ENCODE measurements at regions not wholly inside any gene's neighbourhood (a gene's known extent, or its start where the extent isn't known, plus 50 kb on each side); places are given as distances from the start of the nearest gene placed in this dataset.

DNA sequence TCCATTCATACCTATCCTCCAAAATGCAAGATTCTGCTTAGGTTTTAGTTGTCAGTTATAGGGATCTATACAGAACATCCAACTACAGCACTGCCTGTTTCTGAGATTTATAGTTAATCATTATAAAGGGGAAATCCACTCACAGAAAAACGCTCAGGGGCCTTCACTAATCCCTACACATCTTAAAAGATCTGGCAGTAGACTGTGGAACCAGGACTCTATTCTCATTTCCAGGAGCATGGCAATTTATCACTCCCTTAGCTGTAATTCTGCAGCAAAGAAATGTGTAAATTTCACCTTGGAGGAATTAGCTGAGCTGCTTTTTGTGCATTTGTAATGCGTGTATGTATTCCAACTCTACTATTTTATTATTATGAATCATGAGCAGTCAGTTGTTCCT is 1128.1 kb upstream of the PRR20A start:
- no peak for TF ChIP-seq CTCF (IDR thresholded peaks at IDR 0.05; ENCODE audit: low read depth, low read length, poor library complexity, severe bottlenecking)
- TF ChIP-seq EZH2phosphoT487 (IDR thresholded peaks at IDR 0.05; ENCODE audit: borderline replicate concordance, low read length): no peak
